SK-N-SH treated with all-trans-retinoic acid at 6 μM for 48 hours (cell line): ENCODE measurements at regions not wholly inside any gene's neighbourhood (a gene's known extent, or its start where the extent isn't known, plus 50 kb on each side); places are given as distances from the start of the nearest gene placed in this dataset.

Experiments used
- ATAC-seq: fragments of 200-7000 bp; cut with Tn5 transposase; 3 replicates; pipeline ENCODE4 v1.9.1; 2020; ENCODE audit warnings: mild to moderate bottlenecking, moderate library complexity
- ARNTL ChIP-seq: fragments of 450-650 bp; formaldehyde crosslinking; IDR thresholded peaks from 2 replicates; pipeline ENCODE4 v1.5.0; 2020; ENCODE audit warnings: low read depth, mild to moderate bottlenecking, moderate library complexity, borderline replicate concordance
- BACH2 ChIP-seq: fragments of 250-450 bp; sonication (Bioruptor Pico); IDR thresholded peaks from 2 replicates; pipeline ENCODE4 v1.9.0; 2021; ENCODE audit warnings: mild to moderate bottlenecking, borderline replicate concordance
- CSRNP3 ChIP-seq: fragments of 250-450 bp; sonication (Bioruptor Pico); IDR thresholded peaks from 2 replicates; pipeline ENCODE4 v1.5.1; 2021; ENCODE audit warnings: mild to moderate bottlenecking, moderate library complexity
- ESRRG ChIP-seq: fragments of 250-450 bp; sonication (Bioruptor Pico); IDR thresholded peaks from 2 replicates; pipeline ENCODE4 v1.6.1; 2021; ENCODE audit warnings: mild to moderate bottlenecking
- GLIS3 ChIP-seq: fragments of 250-450 bp; sonication (Bioruptor Pico); IDR thresholded peaks from 2 replicates; pipeline ENCODE4 v1.5.0; 2020; ENCODE audit warnings: mild to moderate bottlenecking, moderate library complexity
- ISL1 ChIP-seq: fragments of 250-450 bp; sonication (Bioruptor Pico); IDR thresholded peaks from 2 replicates; pipeline ENCODE4 v2.1.2; 2022; ENCODE audit warnings: mild to moderate bottlenecking, moderate library complexity
- OSR1 ChIP-seq: fragments of 250-450 bp; sonication (Bioruptor Pico); IDR thresholded peaks from 2 replicates; pipeline ENCODE4 v1.8.0; 2022; ENCODE audit warnings: moderate library complexity, mild to moderate bottlenecking, inconsistent platforms
- POU6F1 ChIP-seq: fragments of 250-450 bp; sonication (Bioruptor Pico); IDR thresholded peaks from 2 replicates; pipeline ENCODE4 v1.8.0; 2021; ENCODE audit warnings: low read depth, mild to moderate bottlenecking, moderate library complexity, borderline replicate concordance
- PPARA ChIP-seq: fragments of 250-450 bp; sonication (Bioruptor Pico); IDR thresholded peaks from 2 replicates; pipeline ENCODE4 v1.5.0; 2020; ENCODE audit warnings: mild to moderate bottlenecking, borderline replicate concordance
- RARB ChIP-seq: fragments of 250-450 bp; sonication (Bioruptor Pico); IDR thresholded peaks from 2 replicates; pipeline ENCODE4 v1.8.0; 2021; ENCODE audit warnings: mild to moderate bottlenecking, moderate library complexity
- SNAI2 ChIP-seq: fragments of 250-450 bp; sonication (Bioruptor Pico); IDR thresholded peaks from 2 replicates; pipeline ENCODE4 v1.5.0; 2020; ENCODE audit warnings: mild to moderate bottlenecking, moderate library complexity
- TCF4 ChIP-seq: fragments of 250-450 bp; sonication (Bioruptor Pico); IDR thresholded peaks from 2 replicates; pipeline ENCODE4 v1.8.0; 2021; ENCODE audit warnings: mild to moderate bottlenecking, moderate library complexity, borderline replicate concordance
- TOX ChIP-seq: fragments of 250-450 bp; sonication (Bioruptor Pico); IDR thresholded peaks from 2 replicates; pipeline ENCODE4 v1.8.0; 2021; ENCODE audit warnings: mild to moderate bottlenecking, moderate library complexity, borderline replicate concordance
- TSHZ2 ChIP-seq: fragments of 250-450 bp; sonication (Bioruptor Pico); IDR thresholded peaks from 2 replicates; pipeline ENCODE4 v1.5.0; 2020; ENCODE audit warnings: mild to moderate bottlenecking, moderate library complexity
- ZFP3 ChIP-seq: fragments of 250-450 bp; sonication (Bioruptor Pico); IDR thresholded peaks from 2 replicates; pipeline ENCODE4 v1.5.0; 2020; ENCODE audit warnings: mild to moderate bottlenecking, moderate library complexity
- ZFP30 ChIP-seq: fragments of 450-650 bp; formaldehyde crosslinking; IDR thresholded peaks from 2 replicates; pipeline ENCODE4 v1.5.0; 2022; ENCODE audit warnings: mild to moderate bottlenecking, moderate library complexity
- ZNF565 ChIP-seq: fragments of 450-650 bp; formaldehyde crosslinking; conservative IDR thresholded peaks from 2 replicates; pipeline ENCODE4 v1.5.0; 2020; ENCODE audit warnings: low read depth, mild to moderate bottlenecking, moderate library complexity
- ZNF70 ChIP-seq: fragments of 450-650 bp; formaldehyde crosslinking; IDR thresholded peaks from 2 replicates; pipeline ENCODE4 v1.5.0; 2020; ENCODE audit warnings: mild to moderate bottlenecking, moderate library complexity
- ZNF8 ChIP-seq: fragments of 450-650 bp; formaldehyde crosslinking; IDR thresholded peaks from 2 replicates; pipeline ENCODE4 v1.5.0; 2020; ENCODE audit warnings: mild to moderate bottlenecking, moderate library complexity

- ATAC-seq, result no peak
Measured at GRCh38 chr18:66344227-66344626, 259.7 kb downstream of the CDH19 start.

GRCh38 chr18:66342577-66342976 lies 261.3 kb downstream of the CDH19 start:
- ATAC-seq, result no peak
- TF ChIP-seq TOX (CRISPR knock-in tag), result no peak
- no peak for TF ChIP-seq TSHZ2 (CRISPR knock-in tag)
- TF ChIP-seq ZFP3 (CRISPR knock-in tag), result no peak
- no peak for TF ChIP-seq ARNTL (CRISPR knock-in tag)
- TF ChIP-seq ZNF565 (CRISPR knock-in tag), result no peak
- TF ChIP-seq TCF4 (CRISPR knock-in tag), result no peak
- TF ChIP-seq ZFP30 (CRISPR knock-in tag), result no peak
- TF ChIP-seq PPARA (CRISPR knock-in tag), result no peak

More at GRCh38 chr18:66344227-66344626, 259.7 kb downstream of the CDH19 start:
- no peak for TF ChIP-seq ESRRG (CRISPR knock-in tag)
- TF ChIP-seq GLIS3, result no peak
- TF ChIP-seq CSRNP3 (CRISPR knock-in tag), result no peak
- TF ChIP-seq ZNF8 (CRISPR knock-in tag), result no peak
- TF ChIP-seq RARB (CRISPR knock-in tag), result no peak
- no peak for TF ChIP-seq ARNTL (CRISPR knock-in tag)
- TF ChIP-seq PPARA (CRISPR knock-in tag), result no peak
- no peak for TF ChIP-seq ISL1 (CRISPR knock-in tag)
- no peak for TF ChIP-seq ZFP30 (CRISPR knock-in tag)
- TF ChIP-seq BACH2, result no peak
- TF ChIP-seq TSHZ2 (CRISPR knock-in tag), result no peak
- no peak for TF ChIP-seq ZNF70 (CRISPR knock-in tag)

GRCh38 chr18:66334534-66334933 lies 269.4 kb downstream of the CDH19 start:
- ATAC-seq, result no peak
- TF ChIP-seq OSR1 (CRISPR knock-in tag), result no peak
- TF ChIP-seq ZNF565 (CRISPR knock-in tag), result no peak
- TF ChIP-seq SNAI2 (CRISPR knock-in tag), result no peak
- TF ChIP-seq ARNTL (CRISPR knock-in tag), result no peak
- TF ChIP-seq ZFP3 (CRISPR knock-in tag), result no peak
- no peak for TF ChIP-seq ZFP30 (CRISPR knock-in tag)
- TF ChIP-seq TCF4 (CRISPR knock-in tag), result no peak
- no peak for TF ChIP-seq BACH2
- TF ChIP-seq CSRNP3 (CRISPR knock-in tag), result no peak
- no peak for TF ChIP-seq GLIS3
- no peak for TF ChIP-seq PPARA (CRISPR knock-in tag)

- no peak for TF ChIP-seq ZNF70 (CRISPR knock-in tag)
- no peak for TF ChIP-seq ISL1 (CRISPR knock-in tag)
- no peak for TF ChIP-seq ARNTL (CRISPR knock-in tag)
- no peak for TF ChIP-seq POU6F1 (CRISPR knock-in tag)
- no peak for TF ChIP-seq CSRNP3 (CRISPR knock-in tag)
- TF ChIP-seq TCF4 (CRISPR knock-in tag), result no peak
- TF ChIP-seq BACH2, result no peak
- ATAC-seq, result no peak
Measured at GRCh38 chr18:66329716-66330115, 274.2 kb downstream of the CDH19 start.
